ENCODE measurements at regions not wholly inside any gene's neighbourhood (a gene's known extent, or its start where the extent isn't known, plus 50 kb on each side); places are given as distances from the start of the nearest gene placed in this dataset.

DNA sequence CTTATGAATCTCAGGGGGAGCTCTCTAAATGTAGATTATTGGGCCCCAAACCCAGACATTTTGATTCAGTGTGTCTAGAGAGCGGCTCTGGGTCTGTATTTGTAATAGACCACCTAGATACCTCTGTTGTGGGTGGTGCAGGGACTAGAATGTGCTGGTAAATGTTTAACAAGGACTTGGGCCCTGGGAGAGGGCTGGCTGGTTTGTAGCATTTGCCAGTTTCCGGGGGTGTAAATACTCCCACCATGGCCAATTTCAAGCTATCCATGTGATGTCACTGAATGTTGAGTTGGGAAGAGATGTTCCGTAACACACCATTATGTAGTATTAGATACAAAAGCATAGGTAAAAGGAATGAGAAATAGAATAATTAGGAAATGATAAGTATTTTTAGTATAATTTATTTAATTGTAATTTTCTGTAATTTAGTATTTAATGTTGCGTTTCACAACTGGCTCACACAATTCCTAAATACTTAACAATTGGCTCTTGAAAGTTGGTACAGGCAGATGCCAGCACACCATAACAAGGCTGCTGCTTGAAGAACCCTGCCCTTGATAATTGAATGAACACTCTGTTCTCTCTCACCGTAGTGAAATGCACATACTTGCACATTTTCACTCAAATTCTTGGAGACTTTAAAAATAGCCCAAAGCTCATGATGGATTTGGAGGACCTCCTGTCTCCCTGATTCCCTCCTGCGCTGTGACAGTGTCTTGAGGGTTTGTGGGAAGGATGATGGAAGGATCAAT, 359.2 kb upstream of the PROK2 start:
- TF ChIP-seq, protein P1, sequence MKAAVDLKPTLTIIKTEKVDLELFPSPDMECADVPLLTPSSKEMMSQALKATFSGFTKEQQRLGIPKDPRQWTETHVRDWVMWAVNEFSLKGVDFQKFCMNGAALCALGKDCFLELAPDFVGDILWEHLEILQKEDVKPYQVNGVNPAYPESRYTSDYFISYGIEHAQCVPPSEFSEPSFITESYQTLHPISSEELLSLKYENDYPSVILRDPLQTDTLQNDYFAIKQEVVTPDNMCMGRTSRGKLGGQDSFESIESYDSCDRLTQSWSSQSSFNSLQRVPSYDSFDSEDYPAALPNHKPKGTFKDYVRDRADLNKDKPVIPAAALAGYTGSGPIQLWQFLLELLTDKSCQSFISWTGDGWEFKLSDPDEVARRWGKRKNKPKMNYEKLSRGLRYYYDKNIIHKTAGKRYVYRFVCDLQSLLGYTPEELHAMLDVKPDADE (IDR thresholded peaks at IDR 0.05): no peak
- TF ChIP-seq, protein P2, sequence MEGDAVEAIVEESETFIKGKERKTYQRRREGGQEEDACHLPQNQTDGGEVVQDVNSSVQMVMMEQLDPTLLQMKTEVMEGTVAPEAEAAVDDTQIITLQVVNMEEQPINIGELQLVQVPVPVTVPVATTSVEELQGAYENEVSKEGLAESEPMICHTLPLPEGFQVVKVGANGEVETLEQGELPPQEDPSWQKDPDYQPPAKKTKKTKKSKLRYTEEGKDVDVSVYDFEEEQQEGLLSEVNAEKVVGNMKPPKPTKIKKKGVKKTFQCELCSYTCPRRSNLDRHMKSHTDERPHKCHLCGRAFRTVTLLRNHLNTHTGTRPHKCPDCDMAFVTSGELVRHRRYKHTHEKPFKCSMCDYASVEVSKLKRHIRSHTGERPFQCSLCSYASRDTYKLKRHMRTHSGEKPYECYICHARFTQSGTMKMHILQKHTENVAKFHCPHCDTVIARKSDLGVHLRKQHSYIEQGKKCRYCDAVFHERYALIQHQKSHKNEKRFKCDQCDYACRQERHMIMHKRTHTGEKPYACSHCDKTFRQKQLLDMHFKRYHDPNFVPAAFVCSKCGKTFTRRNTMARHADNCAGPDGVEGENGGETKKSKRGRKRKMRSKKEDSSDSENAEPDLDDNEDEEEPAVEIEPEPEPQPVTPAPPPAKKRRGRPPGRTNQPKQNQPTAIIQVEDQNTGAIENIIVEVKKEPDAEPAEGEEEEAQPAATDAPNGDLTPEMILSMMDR (conservative IDR thresholded peaks at IDR 0.05; ENCODE audit: low read depth in 2 of 2): no peak
- no peak for TF ChIP-seq EZH2 (IDR thresholded peaks at IDR 0.05; ENCODE audit: low read depth, unreplicated experiment)
